ENCODE measurements at regions not wholly inside any gene's neighbourhood (a gene's known extent, or its start where the extent isn't known, plus 50 kb on each side); places are given as distances from the start of the nearest gene placed in this dataset.

DNA sequence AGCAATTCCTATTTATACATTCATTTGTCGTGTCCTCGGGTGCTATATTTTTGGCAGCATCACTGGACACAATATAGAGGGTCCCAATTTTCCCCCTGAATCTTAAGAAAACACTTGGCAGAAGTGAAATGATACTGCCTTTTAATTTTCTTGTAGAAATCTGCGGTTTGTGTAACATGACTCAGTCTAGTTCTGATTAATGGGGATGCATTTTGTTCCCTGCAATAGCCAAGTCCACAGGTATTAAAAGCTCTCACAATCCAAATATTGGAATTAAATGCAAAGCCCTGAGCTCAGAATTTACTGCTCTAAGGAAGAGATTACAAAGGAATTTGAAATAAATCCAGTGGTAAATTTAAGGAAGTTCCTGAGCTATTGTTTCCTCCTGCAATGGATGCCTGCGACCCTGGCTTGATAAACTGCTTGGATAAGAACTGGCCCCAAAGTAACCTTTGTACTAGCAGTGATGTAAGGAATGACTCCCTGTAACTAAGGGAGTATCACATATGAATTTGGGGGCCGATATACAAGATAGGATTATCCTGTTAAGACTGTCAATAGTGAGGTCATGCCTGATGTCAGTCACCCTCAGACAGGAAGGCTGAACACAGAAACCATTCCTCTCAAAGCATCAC lies 349.7 kb upstream of the C1orf87 start:
- TF ChIP-seq, protein P1, sequence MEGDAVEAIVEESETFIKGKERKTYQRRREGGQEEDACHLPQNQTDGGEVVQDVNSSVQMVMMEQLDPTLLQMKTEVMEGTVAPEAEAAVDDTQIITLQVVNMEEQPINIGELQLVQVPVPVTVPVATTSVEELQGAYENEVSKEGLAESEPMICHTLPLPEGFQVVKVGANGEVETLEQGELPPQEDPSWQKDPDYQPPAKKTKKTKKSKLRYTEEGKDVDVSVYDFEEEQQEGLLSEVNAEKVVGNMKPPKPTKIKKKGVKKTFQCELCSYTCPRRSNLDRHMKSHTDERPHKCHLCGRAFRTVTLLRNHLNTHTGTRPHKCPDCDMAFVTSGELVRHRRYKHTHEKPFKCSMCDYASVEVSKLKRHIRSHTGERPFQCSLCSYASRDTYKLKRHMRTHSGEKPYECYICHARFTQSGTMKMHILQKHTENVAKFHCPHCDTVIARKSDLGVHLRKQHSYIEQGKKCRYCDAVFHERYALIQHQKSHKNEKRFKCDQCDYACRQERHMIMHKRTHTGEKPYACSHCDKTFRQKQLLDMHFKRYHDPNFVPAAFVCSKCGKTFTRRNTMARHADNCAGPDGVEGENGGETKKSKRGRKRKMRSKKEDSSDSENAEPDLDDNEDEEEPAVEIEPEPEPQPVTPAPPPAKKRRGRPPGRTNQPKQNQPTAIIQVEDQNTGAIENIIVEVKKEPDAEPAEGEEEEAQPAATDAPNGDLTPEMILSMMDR (IDR thresholded peaks at IDR 0.05; ENCODE audit: insufficient read depth, low read length, poor library complexity, severe bottlenecking), result no peak
- TF ChIP-seq EZH2phosphoT487 (conservative IDR thresholded peaks at IDR 0.05; ENCODE audit: low read length), result no peak

Data from SU-DHL-6 (cell line).